ENCODE measurements at regions not wholly inside any gene's neighbourhood (a gene's known extent, or its start where the extent isn't known, plus 50 kb on each side); places are given as distances from the start of the nearest gene placed in this dataset.

- H3K4me3 ChIP-seq (ENCODE audit: low read depth, low read length), result no peak overlapping the region
- TF ChIP-seq CTCF (IDR thresholded peaks at IDR 0.05; ENCODE audit: low read depth, low read length), result no peak
Observed at GRCh38 chr2:16308816-16309215, 356.8 kb downstream of the CYRIA start.

GRCh38 chr2:16304876-16305590 lies 360.6 kb downstream of the CYRIA start:
- TF ChIP-seq CTCF (IDR thresholded peaks at IDR 0.05; ENCODE audit: low read depth, low read length), result no peak
- no peak overlapping the region for H3K4me3 ChIP-seq (ENCODE audit: low read depth, low read length)

GRCh38 chr2:16303761-16304160 lies 361.9 kb downstream of the CYRIA start:
- TF ChIP-seq CTCF (IDR thresholded peaks at IDR 0.05; ENCODE audit: low read depth, low read length), result no peak

GRCh38 chr2:16303273-16303577 lies 362.4 kb downstream of the CYRIA start:
- H3K4me3 ChIP-seq (ENCODE audit: low read depth, low read length), result no peak overlapping the region
- TF ChIP-seq CTCF (IDR thresholded peaks at IDR 0.05; ENCODE audit: low read depth, low read length), result no peak

More at GRCh38 chr2:16303761-16304160, 361.9 kb downstream of the CYRIA start:
- no peak overlapping the region for H3K4me3 ChIP-seq (ENCODE audit: low read depth, low read length)

GRCh38 chr2:16302431-16303272 lies 362.3 kb downstream of the MYCN start:
- TF ChIP-seq CTCF (IDR thresholded peaks at IDR 0.05; ENCODE audit: low read depth, low read length), result no peak

GRCh38 chr2:16301961-16302360 lies 361.6 kb downstream of the MYCN start:
- no peak overlapping the region for H3K4me3 ChIP-seq (ENCODE audit: low read depth, low read length)
- no peak for TF ChIP-seq CTCF (IDR thresholded peaks at IDR 0.05; ENCODE audit: low read depth, low read length)

More at GRCh38 chr2:16302431-16303272, 362.3 kb downstream of the MYCN start:
- no peak overlapping the region for H3K4me3 ChIP-seq (ENCODE audit: low read depth, low read length)

- no peak overlapping the region for H3K4me3 ChIP-seq (ENCODE audit: low read depth, low read length)
- no peak for TF ChIP-seq CTCF (IDR thresholded peaks at IDR 0.05; ENCODE audit: low read depth, low read length)
Observed at GRCh38 chr2:16298866-16299265, 358.5 kb downstream of the MYCN start.
